ENCODE measurements at regions not wholly inside any gene's neighbourhood (a gene's known extent, or its start where the extent isn't known, plus 50 kb on each side); places are given as distances from the start of the nearest gene placed in this dataset.

DNA sequence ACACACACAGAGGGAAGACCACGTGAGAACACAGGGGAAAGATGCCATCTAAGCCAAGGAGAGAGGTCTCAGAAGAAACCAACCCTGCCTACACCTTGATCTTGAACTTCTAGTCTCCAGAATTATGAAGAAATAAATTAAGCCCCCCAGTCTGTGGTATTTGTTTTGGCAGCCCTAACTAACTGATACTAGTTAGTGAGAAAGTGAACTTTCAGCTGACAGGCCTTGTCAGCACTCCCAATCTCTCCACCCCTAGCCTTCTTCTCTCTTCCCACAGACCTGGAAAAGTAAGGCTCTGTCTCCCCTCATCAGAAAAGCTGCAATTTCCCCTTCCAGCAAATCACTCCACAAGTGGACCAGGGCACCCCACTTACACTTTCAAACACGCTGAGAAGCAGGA, 108.6 kb upstream of the CDYL start:
- no peak for TF ChIP-seq EZH2 (IDR thresholded peaks at IDR 0.05)
- no peak for TF ChIP-seq POLR2AphosphoS5 (IDR thresholded peaks at IDR 0.05; ENCODE audit: borderline replicate concordance, low read depth, low read length)

Data from SK-N-MC (cell line).